ENCODE measurements at regions not wholly inside any gene's neighbourhood (a gene's known extent, or its start where the extent isn't known, plus 50 kb on each side); places are given as distances from the start of the nearest gene placed in this dataset.
"Not testable (repeated sequence)": the region's sequence is repeated elsewhere in the genome, so short reads cannot be mapped to it uniquely, and the experiment has no call there.

- Histone ChIP-seq H3K9me3 (ENCODE audit: control insufficient read depth, insufficient read depth, low read depth, low read length) (no peaks in the 10 kb centered on the region), H3K4me1 (ENCODE audit: control insufficient read depth, insufficient read depth, low read length) (no peaks in the 10 kb centered on the region), H3K36me3 (ENCODE audit: control insufficient read depth, insufficient read depth, low read length) (no peaks in the 10 kb centered on the region), H3K27me3 (ENCODE audit: control insufficient read depth, insufficient read depth, low read length) (no peaks in the 10 kb centered on the region), H3K4me3 (ENCODE audit: low read depth, low read length) (no peak overlapping the region), H3K9ac (ENCODE audit: low read length) (no peak overlapping the region), H3K27ac (ENCODE audit: low read depth, low read length) (no peak overlapping the region)
Measured at GRCh38 chr2:16382451-16382850, 283.2 kb downstream of the CYRIA start.

GRCh38 chr2:16381511-16381910 is 284.1 kb downstream of the CYRIA start:
- H3K27me3 ChIP-seq (ENCODE audit: control insufficient read depth, insufficient read depth, low read length), result no peaks in the 10 kb centered on the region
- no peak overlapping the region for H3K4me3 ChIP-seq (ENCODE audit: low read depth, low read length)
- H3K4me1 ChIP-seq (ENCODE audit: control insufficient read depth, insufficient read depth, low read length), result no peaks in the 10 kb centered on the region
- H3K36me3 ChIP-seq (ENCODE audit: control insufficient read depth, insufficient read depth, low read length), result no peaks in the 10 kb centered on the region
- H3K27ac ChIP-seq (ENCODE audit: low read depth, low read length), result no peak overlapping the region
- H3K9ac ChIP-seq (ENCODE audit: low read length), result no peak overlapping the region
- no peaks in the 10 kb centered on the region for H3K9me3 ChIP-seq (ENCODE audit: control insufficient read depth, insufficient read depth, low read depth, low read length)

GRCh38 chr2:16379901-16380300 is 285.7 kb downstream of the CYRIA start:
- not testable (repeated sequence) for H3K27ac ChIP-seq (ENCODE audit: low read depth, low read length); H3K36me3 ChIP-seq (ENCODE audit: control insufficient read depth, insufficient read depth, low read length); H3K27me3 ChIP-seq (ENCODE audit: control insufficient read depth, insufficient read depth, low read length); H3K9ac ChIP-seq (ENCODE audit: low read length); H3K4me3 ChIP-seq (ENCODE audit: low read depth, low read length); H3K4me1 ChIP-seq (ENCODE audit: control insufficient read depth, insufficient read depth, low read length); H3K9me3 ChIP-seq (ENCODE audit: control insufficient read depth, insufficient read depth, low read depth, low read length)

DNA sequence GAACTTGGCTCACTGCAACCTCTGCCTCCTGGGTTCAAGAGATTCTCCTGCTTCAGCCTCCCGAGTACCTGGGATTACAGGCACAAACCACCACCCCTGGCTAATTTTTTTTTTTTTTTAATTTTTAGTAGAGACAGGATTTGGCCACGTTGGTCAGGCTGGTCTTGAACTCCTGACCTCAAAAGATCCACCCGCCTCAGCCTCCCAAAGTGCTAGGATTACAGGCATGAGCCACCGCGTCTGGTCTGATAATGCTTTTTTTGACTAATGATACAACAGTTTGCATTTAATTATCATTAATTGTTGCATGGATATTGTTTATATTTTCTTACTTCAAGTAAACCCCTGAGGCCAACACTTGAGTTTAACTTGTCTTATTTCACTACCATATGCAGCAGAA is 286.6 kb downstream of the CYRIA start:
- not testable (repeated sequence) for H3K36me3 ChIP-seq (ENCODE audit: control insufficient read depth, insufficient read depth, low read length); H3K4me1 ChIP-seq (ENCODE audit: control insufficient read depth, insufficient read depth, low read length); H3K27me3 ChIP-seq (ENCODE audit: control insufficient read depth, insufficient read depth, low read length); H3K27ac ChIP-seq (ENCODE audit: low read depth, low read length); H3K4me3 ChIP-seq (ENCODE audit: low read depth, low read length); H3K9ac ChIP-seq (ENCODE audit: low read length); H3K9me3 ChIP-seq (ENCODE audit: control insufficient read depth, insufficient read depth, low read depth, low read length)

- no peak overlapping the region for H3K27ac ChIP-seq (ENCODE audit: low read depth, low read length)
- no peaks in the 10 kb centered on the region for H3K27me3 ChIP-seq (ENCODE audit: control insufficient read depth, insufficient read depth, low read length)
- H3K9ac ChIP-seq (ENCODE audit: low read length), result no peak overlapping the region
- no peaks in the 10 kb centered on the region for H3K4me1 ChIP-seq (ENCODE audit: control insufficient read depth, insufficient read depth, low read length)
- no peak overlapping the region for H3K4me3 ChIP-seq (ENCODE audit: low read depth, low read length)
- no peaks in the 10 kb centered on the region for H3K36me3 ChIP-seq (ENCODE audit: control insufficient read depth, insufficient read depth, low read length)
- no peaks in the 10 kb centered on the region for H3K9me3 ChIP-seq (ENCODE audit: control insufficient read depth, insufficient read depth, low read depth, low read length)
Measured at GRCh38 chr2:16378031-16378430, 287.6 kb downstream of the CYRIA start.

- Histone ChIP-seq H3K9me3 (ENCODE audit: control insufficient read depth, insufficient read depth, low read depth, low read length) (no peaks in the 10 kb centered on the region), H3K36me3 (ENCODE audit: control insufficient read depth, insufficient read depth, low read length) (no peaks in the 10 kb centered on the region), H3K4me3 (ENCODE audit: low read depth, low read length) (no peak overlapping the region), H3K27me3 (ENCODE audit: control insufficient read depth, insufficient read depth, low read length) (no peaks in the 10 kb centered on the region), H3K4me1 (ENCODE audit: control insufficient read depth, insufficient read depth, low read length) (no peaks in the 10 kb centered on the region), H3K27ac (ENCODE audit: low read depth, low read length) (no peak overlapping the region), H3K9ac (ENCODE audit: low read length) (no peak overlapping the region)
Measured at GRCh38 chr2:16375981-16376380, 289.7 kb downstream of the CYRIA start.

DNA sequence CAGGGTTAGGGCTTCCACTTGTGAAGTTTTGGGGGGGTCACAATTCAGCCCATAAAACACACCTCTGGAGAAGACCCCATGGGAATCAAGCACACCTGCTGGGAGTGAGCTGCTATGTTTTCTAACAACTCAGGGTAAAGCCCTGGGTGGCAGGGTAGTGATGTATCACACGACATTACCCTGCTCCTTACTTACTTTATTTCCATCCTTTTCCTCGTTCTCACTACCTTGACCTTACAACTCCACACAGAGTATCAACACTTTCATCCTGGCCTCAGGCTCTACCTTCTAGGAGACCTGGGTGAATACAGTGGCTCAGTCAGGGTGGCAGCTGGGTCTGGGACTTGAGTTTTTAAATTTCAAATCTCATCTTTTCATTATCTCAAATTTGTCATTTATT is 290.3 kb downstream of the CYRIA start:
- H3K27ac ChIP-seq (ENCODE audit: low read depth, low read length), result no peak overlapping the region
- H3K9ac ChIP-seq (ENCODE audit: low read length), result no peak overlapping the region
- no peak overlapping the region for H3K4me3 ChIP-seq (ENCODE audit: low read depth, low read length)
- H3K4me1 ChIP-seq (ENCODE audit: control insufficient read depth, insufficient read depth, low read length), result no peaks in the 10 kb centered on the region
- no peaks in the 10 kb centered on the region for H3K27me3 ChIP-seq (ENCODE audit: control insufficient read depth, insufficient read depth, low read length)
- H3K9me3 ChIP-seq (ENCODE audit: control insufficient read depth, insufficient read depth, low read depth, low read length), result no peaks in the 10 kb centered on the region
- H3K36me3 ChIP-seq (ENCODE audit: control insufficient read depth, insufficient read depth, low read length), result no peaks in the 10 kb centered on the region

DNA sequence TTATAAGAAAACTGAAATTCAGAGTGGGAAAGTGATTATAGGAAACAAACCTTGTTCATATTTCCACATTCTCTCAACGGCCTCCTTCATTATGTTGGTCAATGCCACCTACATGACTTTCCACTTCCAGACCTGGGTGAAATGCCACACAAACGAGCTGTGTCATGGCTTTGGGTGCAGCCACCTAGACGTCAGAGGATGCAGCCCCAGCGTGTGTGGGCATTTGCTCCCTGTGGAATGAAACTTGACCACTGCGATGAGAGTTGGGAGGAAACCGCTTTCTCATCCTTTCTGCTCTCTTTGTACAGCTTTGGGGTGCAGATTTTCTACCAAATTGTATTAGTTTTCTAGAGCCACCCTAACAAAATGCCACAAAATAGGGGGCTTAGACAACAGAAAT is 291.0 kb downstream of the CYRIA start:
- Histone ChIP-seq H3K36me3 (ENCODE audit: control insufficient read depth, insufficient read depth, low read length) (no peaks in the 10 kb centered on the region), H3K9ac (ENCODE audit: low read length) (no peak overlapping the region), H3K27ac (ENCODE audit: low read depth, low read length) (no peak overlapping the region), H3K27me3 (ENCODE audit: control insufficient read depth, insufficient read depth, low read length) (no peaks in the 10 kb centered on the region), H3K9me3 (ENCODE audit: control insufficient read depth, insufficient read depth, low read depth, low read length) (no peaks in the 10 kb centered on the region), H3K4me1 (ENCODE audit: control insufficient read depth, insufficient read depth, low read length) (no peaks in the 10 kb centered on the region), H3K4me3 (ENCODE audit: low read depth, low read length) (no peak overlapping the region)

GRCh38 chr2:16373341-16373740 is 292.3 kb downstream of the CYRIA start:
- H3K9ac ChIP-seq (ENCODE audit: low read length), result no peak overlapping the region
- no peaks in the 10 kb centered on the region for H3K27me3 ChIP-seq (ENCODE audit: control insufficient read depth, insufficient read depth, low read length)
- H3K27ac ChIP-seq (ENCODE audit: low read depth, low read length), result no peak overlapping the region
- H3K36me3 ChIP-seq (ENCODE audit: control insufficient read depth, insufficient read depth, low read length), result no peaks in the 10 kb centered on the region
- H3K9me3 ChIP-seq (ENCODE audit: control insufficient read depth, insufficient read depth, low read depth, low read length), result no peaks in the 10 kb centered on the region
- H3K4me3 ChIP-seq (ENCODE audit: low read depth, low read length), result no peak overlapping the region
- H3K4me1 ChIP-seq (ENCODE audit: control insufficient read depth, insufficient read depth, low read length), result no peaks in the 10 kb centered on the region

GRCh38 chr2:16371751-16372150 is 293.9 kb downstream of the CYRIA start:
- H3K36me3 ChIP-seq (ENCODE audit: control insufficient read depth, insufficient read depth, low read length), result no peaks in the 10 kb centered on the region
- no peak overlapping the region for H3K9ac ChIP-seq (ENCODE audit: low read length)
- no peak overlapping the region for H3K4me3 ChIP-seq (ENCODE audit: low read depth, low read length)
- H3K4me1 ChIP-seq (ENCODE audit: control insufficient read depth, insufficient read depth, low read length), result no peaks in the 10 kb centered on the region
- no peak overlapping the region for H3K27ac ChIP-seq (ENCODE audit: low read depth, low read length)
- no peaks in the 10 kb centered on the region for H3K9me3 ChIP-seq (ENCODE audit: control insufficient read depth, insufficient read depth, low read depth, low read length)
- no peaks in the 10 kb centered on the region for H3K27me3 ChIP-seq (ENCODE audit: control insufficient read depth, insufficient read depth, low read length)

- no peak overlapping the region for H3K4me3 ChIP-seq (ENCODE audit: low read depth, low read length)
- H3K36me3 ChIP-seq (ENCODE audit: control insufficient read depth, insufficient read depth, low read length), result no peaks in the 10 kb centered on the region
- H3K9me3 ChIP-seq (ENCODE audit: control insufficient read depth, insufficient read depth, low read depth, low read length), result no peaks in the 10 kb centered on the region
- H3K27me3 ChIP-seq (ENCODE audit: control insufficient read depth, insufficient read depth, low read length), result no peaks in the 10 kb centered on the region
- H3K27ac ChIP-seq (ENCODE audit: low read depth, low read length), result no peak overlapping the region
- no peak overlapping the region for H3K9ac ChIP-seq (ENCODE audit: low read length)
- no peaks in the 10 kb centered on the region for H3K4me1 ChIP-seq (ENCODE audit: control insufficient read depth, insufficient read depth, low read length)
Measured at GRCh38 chr2:16368951-16369350, 296.7 kb downstream of the CYRIA start.

- H3K27me3 ChIP-seq (ENCODE audit: control insufficient read depth, insufficient read depth, low read length), result no peaks in the 10 kb centered on the region
- H3K4me1 ChIP-seq (ENCODE audit: control insufficient read depth, insufficient read depth, low read length), result no peaks in the 10 kb centered on the region
- no peak overlapping the region for H3K27ac ChIP-seq (ENCODE audit: low read depth, low read length)
Measured at GRCh38 chr2:16368328-16368727, 297.3 kb downstream of the CYRIA start.

More at GRCh38 chr2:16368328-16368727, 297.3 kb downstream of the CYRIA start:
- H3K36me3 ChIP-seq (ENCODE audit: control insufficient read depth, insufficient read depth, low read length), result no peaks in the 10 kb centered on the region
- no peak overlapping the region for H3K9ac ChIP-seq (ENCODE audit: low read length)
- no peaks in the 10 kb centered on the region for H3K9me3 ChIP-seq (ENCODE audit: control insufficient read depth, insufficient read depth, low read depth, low read length)
- H3K4me3 ChIP-seq (ENCODE audit: low read depth, low read length), result no peak overlapping the region
